Embryonic facial prominence (tissue), 1 donor: ENCODE measurements at regions not wholly inside any gene's neighbourhood (a gene's known extent, or its start where the extent isn't known, plus 50 kb on each side); places are given as distances from the start of the nearest gene placed in this dataset.

Experiments used
- DNase-seq: peaks from one replicate; pipeline ENCODE4 v3.0.0-alpha.2; 2016; ENCODE audit errors: extremely low spot score

GRCh38 chr5:1706428-1706827 is 93.2 kb downstream of the MRPL36 start:
- DNase-seq = no peak

GRCh38 chr5:1706021-1706420 is 93.6 kb downstream of the MRPL36 start:
- DNase-seq = no peak

GRCh38 chr5:1704676-1705075 is 95.0 kb downstream of the MRPL36 start:
- no peak for DNase-seq

- DNase-seq = no peak
Measured at GRCh38 chr5:1704266-1704665, 95.4 kb downstream of the MRPL36 start.

GRCh38 chr5:1703352-1704050 is 96.1 kb downstream of the MRPL36 start:
- no peak for DNase-seq

- no peak for DNase-seq
Measured at GRCh38 chr5:1702318-1702717, 97.3 kb downstream of the MRPL36 start.

- no peak for DNase-seq
Measured at GRCh38 chr5:1701884-1702283, 97.8 kb downstream of the MRPL36 start.

- DNase-seq = no peak
Measured at GRCh38 chr5:1701216-1701864, 98.3 kb downstream of the MRPL36 start.

GRCh38 chr5:1699394-1699793 is 100.2 kb downstream of the MRPL36 start:
- DNase-seq = no peak

- DNase-seq = no peak
Measured at GRCh38 chr5:1698589-1699316, 100.9 kb downstream of the MRPL36 start.

- DNase-seq = no peak
Measured at GRCh38 chr5:1692381-1692780, 107.3 kb downstream of the MRPL36 start.

- no peak for DNase-seq
Measured at GRCh38 chr5:1687301-1687970, 112.2 kb downstream of the MRPL36 start.

GRCh38 chr5:1686016-1686802 is 113.4 kb downstream of the MRPL36 start:
- no peak for DNase-seq

GRCh38 chr5:1685066-1685465 is 114.6 kb downstream of the MRPL36 start:
- DNase-seq = no peak

GRCh38 chr5:1681955-1682354 is 117.7 kb downstream of the MRPL36 start:
- DNase-seq = no peak

GRCh38 chr5:1673042-1673677 is 126.5 kb downstream of the MRPL36 start:
- DNase-seq = no peak

- DNase-seq = no peak
Measured at GRCh38 chr5:1672396-1672795, 127.2 kb downstream of the MRPL36 start.

- no peak for DNase-seq
Measured at GRCh38 chr5:1671351-1671750, 128.3 kb downstream of the MRPL36 start.

- DNase-seq = no peak
Measured at GRCh38 chr5:1670351-1670750, 129.3 kb downstream of the MRPL36 start.

GRCh38 chr5:1669276-1670155 is 130.1 kb downstream of the MRPL36 start:
- DNase-seq = no peak
